GM10266 (cell line): ENCODE measurements at regions not wholly inside any gene's neighbourhood (a gene's known extent, or its start where the extent isn't known, plus 50 kb on each side); places are given as distances from the start of the nearest gene placed in this dataset.

Experiments used
- DNase-seq: peaks from one replicate; pipeline ENCODE4 v3.0.0; 2012; ENCODE audit errors: extremely low spot score
- TF ChIP-seq, protein P1 (sequence below): IDR thresholded peaks from 2 replicates; pipeline ENCODE4 v1.5.1; 2012; ENCODE audit warnings: mild to moderate bottlenecking, low read depth; ENCODE audit not compliant: control insufficient read depth, insufficient read depth; ENCODE audit errors: missing control alignments

DNA sequence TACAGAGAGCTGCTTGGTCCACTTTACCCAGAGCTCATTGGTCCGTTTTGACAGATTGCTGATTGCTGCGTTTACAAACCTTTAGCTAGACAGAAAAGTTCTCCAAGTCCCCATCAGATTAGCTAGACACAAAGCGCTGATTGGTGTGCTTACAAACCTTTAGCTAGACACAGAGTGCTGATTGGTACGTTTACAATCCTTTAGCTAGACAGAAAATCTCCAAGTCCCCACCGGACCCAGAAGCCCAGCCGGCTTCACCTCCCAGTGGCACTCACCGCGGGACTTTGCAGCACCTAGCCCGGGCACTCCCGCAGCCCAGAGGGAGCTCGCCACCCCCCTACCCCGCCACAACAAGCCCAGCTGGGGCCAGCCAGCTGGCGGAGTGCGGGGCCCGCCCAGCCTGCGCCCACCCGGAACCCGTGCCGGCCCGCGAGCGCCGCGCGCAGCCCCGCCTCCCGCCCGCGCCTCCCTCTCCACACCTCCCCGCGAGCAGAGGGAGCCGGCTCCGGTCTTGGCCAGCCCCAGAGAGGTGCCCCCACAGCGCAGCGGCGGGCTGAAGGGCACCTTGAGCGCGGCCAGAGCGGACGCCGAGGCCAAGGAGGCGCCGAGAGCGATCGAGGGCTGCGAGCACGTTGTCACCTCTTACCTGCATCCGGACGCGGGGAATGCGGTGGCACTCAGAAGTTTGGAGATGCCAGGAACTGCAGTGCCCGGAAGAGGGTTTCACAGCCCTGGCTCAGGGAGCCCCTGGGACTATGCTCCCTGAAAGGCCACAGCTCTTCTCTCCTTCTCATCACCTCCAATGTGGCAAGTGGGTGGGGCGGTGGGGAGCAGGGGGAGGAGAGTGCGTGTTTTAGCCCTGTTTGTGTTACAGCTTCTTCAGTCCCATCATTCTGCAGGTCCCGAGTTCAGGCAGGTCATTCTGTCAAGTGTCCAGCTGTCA lies 1504.5 kb downstream of the CDH11 start:
- no peak for DNase-seq

DNA sequence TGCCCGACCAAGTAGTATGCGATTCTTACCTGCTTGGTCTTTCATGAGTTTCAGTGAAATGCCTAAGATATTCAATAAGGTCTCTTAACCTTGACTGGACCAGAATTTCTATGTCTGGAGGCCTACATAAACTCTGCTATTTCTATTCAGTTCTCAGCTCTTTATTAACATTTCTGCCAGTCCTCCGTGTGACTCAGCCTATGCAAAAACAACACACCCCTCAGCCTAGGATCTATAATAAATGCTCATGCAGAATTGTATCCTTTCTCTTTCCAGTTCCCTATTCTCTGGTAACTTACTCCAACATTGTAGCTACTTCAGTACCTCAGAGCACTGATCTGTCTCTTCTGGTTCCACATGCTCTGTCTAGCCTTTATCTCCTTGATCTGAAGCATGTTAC lies 1507.4 kb downstream of the CDH11 start:
- no peak for DNase-seq
- TF ChIP-seq, protein P1, sequence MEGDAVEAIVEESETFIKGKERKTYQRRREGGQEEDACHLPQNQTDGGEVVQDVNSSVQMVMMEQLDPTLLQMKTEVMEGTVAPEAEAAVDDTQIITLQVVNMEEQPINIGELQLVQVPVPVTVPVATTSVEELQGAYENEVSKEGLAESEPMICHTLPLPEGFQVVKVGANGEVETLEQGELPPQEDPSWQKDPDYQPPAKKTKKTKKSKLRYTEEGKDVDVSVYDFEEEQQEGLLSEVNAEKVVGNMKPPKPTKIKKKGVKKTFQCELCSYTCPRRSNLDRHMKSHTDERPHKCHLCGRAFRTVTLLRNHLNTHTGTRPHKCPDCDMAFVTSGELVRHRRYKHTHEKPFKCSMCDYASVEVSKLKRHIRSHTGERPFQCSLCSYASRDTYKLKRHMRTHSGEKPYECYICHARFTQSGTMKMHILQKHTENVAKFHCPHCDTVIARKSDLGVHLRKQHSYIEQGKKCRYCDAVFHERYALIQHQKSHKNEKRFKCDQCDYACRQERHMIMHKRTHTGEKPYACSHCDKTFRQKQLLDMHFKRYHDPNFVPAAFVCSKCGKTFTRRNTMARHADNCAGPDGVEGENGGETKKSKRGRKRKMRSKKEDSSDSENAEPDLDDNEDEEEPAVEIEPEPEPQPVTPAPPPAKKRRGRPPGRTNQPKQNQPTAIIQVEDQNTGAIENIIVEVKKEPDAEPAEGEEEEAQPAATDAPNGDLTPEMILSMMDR, result no peak

More for the DNA sequence above, 1504.5 kb downstream of the CDH11 start:
- TF ChIP-seq, protein P1, result no peak

DNA sequence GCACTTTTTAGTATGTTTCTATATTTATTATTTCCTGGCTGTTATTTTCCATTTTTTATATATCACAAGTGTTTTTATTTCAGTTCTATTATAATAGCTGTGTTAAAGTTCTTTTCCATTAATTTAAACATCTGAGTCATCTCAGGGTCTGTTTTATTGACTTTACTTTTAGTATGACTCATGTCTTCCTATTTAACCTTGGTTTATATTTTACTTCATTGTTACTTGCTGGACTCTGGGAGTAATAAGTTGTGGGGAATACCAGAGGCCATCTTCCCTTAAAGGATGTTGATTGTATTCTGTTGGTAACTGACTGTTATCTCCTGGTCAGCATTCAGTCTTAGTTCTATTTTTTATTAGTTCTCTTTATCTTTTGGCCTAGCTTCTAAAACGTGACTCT lies 1508.2 kb downstream of the CDH11 start:
- no peak for DNase-seq
- TF ChIP-seq, protein P1, result no peak

DNA sequence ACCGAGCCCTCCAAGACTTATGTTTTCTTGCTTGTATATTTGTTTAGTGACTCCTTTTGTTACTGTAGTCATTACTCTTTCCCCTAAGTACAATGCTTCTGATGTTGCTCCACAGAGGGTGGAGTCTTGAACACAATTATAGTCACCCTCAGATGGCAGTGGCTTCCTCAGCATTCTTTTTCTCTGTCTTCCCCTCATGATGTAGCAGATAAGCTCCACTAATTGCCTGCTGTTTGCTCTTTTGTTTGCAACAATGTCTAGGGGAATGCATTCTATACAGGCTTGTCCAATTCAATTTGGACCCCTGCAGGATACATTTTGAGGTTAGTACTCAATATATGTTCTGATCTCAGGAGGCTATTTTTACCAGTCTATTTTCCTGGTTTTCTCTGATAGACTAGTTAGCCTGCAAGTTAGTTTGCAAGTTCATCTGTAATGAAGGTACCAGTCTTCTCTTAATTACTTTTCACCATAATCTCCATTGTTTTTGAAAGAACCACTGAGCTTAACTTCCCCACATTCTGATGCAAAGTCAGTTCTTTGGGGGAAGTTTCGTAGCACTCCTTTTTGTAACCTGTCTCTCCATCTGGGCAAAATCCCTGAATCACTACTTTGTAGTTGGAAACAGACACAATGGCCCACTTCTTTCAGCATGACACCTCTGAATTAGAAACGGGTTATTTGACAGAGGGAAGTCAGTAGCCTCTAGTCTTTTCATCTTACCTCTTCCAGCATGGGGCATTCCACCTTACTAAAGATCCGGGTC lies 1509.2 kb downstream of the CDH11 start:
- TF ChIP-seq, protein P1, result no peak
- no peak for DNase-seq

DNA sequence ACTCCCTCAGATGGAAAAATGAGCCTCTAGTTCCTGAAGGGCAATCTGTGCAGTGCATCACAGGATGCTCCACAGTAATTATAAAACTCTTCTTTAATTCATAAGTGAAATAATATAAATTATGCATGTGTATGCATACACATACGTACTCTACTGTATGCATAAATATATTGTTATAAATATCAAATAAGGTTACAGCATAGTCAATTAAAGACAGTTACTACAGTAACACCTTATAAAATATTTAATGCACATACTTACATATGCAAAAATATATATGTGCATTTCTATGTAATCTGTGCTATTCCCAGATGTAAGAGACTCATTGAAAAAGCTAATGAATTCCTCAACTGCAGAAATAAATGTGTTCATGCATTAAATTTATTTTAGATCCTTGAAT lies 1515.1 kb downstream of the CDH11 start:
- DNase-seq, result no peak
- TF ChIP-seq, protein P1, result no peak

DNA sequence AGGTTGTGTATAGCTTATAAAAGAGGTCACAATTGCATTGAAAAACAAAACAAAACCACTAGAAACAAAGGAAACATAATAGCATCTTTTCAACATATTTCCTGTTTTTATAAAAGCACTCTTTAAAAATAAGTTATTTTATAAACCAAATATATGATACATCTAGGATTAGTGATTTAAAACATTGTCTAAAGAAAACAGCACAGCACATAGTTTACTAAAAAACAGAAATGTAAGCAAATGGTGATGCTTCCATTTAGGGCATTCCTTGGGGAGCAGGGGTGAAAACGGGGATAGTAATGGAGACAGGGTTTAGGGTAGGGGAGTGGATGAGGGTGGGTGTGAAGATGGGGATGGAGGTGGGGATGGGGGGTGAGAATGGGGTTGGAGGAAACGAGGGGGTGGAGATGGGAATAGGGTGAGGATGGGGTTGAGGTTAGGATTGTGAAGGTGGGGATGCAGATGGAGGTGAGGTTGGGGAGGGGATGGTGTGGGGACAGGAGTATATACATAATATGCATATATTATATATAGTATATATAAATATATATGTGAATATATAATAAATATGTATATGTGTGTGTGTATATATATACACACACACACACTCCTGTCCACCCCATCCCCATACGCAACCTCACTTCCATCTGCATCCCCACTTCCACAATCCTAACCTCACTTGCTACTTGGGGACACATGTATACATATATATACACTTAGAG lies 1519.5 kb downstream of the CDH11 start:
- TF ChIP-seq, protein P1, result no peak
- no peak for DNase-seq
